C4-2B (cell line): ENCODE measurements at regions not wholly inside any gene's neighbourhood (a gene's known extent, or its start where the extent isn't known, plus 50 kb on each side); places are given as distances from the start of the nearest gene placed in this dataset.

ENCODE experiments used
- H3K27ac ChIP-seq: fragments of 450-650 bp; 2 replicates; pipeline ENCODE4 v1.5.1; 2017
- ZFX ChIP-seq: fragments of 450-650 bp; IDR thresholded peaks from 2 replicates; pipeline ENCODE4 v1.6.1; 2017
- TF ChIP-seq, protein P1 (sequence below): fragments of 450-650 bp; conservative IDR thresholded peaks from 2 replicates; pipeline ENCODE4 v1.5.1; 2017; ENCODE audit warnings: mild to moderate bottlenecking

DNA sequence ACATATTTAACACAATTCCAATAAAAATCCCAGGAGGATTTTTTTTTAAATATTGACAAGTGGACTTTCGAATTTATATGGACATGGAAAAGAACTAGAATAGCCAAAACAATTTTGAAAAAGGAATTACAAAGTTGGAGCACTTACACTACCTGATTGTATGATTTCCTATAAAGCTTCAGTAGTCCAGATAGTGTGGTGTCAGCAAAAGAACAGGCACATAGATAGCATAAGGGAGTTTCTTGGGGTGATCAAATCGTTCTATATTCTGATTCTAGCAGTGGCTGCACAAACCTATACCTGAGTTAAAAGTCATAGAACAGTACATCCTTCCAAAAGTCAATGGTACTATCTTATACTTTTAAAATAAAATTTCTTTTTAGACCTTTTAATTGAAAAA is 66.4 kb upstream of the CES5A start:
- no peak for TF ChIP-seq ZFX
- TF ChIP-seq, protein P1, sequence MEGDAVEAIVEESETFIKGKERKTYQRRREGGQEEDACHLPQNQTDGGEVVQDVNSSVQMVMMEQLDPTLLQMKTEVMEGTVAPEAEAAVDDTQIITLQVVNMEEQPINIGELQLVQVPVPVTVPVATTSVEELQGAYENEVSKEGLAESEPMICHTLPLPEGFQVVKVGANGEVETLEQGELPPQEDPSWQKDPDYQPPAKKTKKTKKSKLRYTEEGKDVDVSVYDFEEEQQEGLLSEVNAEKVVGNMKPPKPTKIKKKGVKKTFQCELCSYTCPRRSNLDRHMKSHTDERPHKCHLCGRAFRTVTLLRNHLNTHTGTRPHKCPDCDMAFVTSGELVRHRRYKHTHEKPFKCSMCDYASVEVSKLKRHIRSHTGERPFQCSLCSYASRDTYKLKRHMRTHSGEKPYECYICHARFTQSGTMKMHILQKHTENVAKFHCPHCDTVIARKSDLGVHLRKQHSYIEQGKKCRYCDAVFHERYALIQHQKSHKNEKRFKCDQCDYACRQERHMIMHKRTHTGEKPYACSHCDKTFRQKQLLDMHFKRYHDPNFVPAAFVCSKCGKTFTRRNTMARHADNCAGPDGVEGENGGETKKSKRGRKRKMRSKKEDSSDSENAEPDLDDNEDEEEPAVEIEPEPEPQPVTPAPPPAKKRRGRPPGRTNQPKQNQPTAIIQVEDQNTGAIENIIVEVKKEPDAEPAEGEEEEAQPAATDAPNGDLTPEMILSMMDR, result no peak
- no peak overlapping the region for H3K27ac ChIP-seq

DNA sequence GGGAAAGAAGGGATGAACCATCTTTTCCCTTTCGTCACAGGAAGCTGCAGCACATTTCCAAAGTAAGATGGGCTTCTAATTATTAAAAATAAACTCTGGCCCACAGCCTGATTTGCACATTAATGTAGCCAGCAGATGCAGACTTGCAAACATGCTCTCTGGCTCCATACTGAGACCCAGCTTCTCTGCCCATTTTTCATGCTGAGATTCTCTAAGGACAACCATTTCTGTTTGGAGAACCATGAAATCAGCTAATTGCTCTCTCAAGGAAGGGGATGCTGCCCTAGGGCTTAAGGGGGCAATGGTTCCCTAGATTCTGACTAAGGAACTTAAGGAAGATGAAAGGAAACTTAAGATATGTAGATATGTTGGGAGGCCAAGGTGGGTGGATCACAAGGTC is 63.0 kb upstream of the CES5A start:
- TF ChIP-seq, protein P1, result no peak
- TF ChIP-seq ZFX, result no peak

DNA sequence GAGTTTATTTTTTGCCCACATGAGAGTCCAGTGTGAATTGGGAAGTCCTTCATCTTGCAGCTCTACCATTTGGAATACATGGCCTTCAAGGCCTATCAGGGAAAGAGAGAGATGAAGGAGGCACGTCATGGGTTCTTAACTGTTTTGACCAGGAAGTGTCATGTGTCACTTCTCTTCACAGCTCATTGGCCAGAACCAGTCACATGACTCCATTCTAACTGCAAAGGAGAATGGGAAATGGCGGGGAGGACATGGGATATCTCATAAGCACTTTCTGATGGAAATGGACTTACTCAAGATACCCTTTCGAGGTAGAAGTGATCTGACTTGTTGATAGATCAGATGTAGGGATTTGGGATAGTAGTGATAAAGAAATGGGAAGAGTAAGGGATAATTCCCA is 57.9 kb upstream of the CES5A start:
- TF ChIP-seq, protein P1, result no peak
- TF ChIP-seq ZFX, result no peak
- no peak overlapping the region for H3K27ac ChIP-seq

More for the DNA sequence above, 63.0 kb upstream of the CES5A start:
- H3K27ac ChIP-seq, result no peak overlapping the region

DNA sequence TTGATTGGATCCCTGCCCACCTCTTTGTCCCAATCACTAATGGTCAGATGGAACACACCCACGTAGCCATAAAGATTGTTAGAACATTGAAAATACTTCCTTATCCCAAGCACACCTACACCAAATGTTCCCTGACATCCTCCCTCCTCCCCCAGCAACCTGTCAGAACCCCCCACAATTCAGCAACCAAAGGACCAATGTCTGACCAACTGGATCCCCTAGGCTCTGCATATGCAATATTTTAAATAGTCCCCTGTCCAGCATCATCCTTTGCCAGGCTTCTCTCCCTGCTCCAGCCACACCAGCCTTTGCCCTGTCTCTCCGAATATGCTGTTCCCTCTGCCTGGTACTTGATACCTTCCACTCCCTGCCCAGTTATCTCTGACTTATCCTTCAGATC is 54.9 kb upstream of the CES5A start:
- no peak overlapping the region for H3K27ac ChIP-seq
- TF ChIP-seq, protein P1, result no peak
- TF ChIP-seq ZFX, result no peak

DNA sequence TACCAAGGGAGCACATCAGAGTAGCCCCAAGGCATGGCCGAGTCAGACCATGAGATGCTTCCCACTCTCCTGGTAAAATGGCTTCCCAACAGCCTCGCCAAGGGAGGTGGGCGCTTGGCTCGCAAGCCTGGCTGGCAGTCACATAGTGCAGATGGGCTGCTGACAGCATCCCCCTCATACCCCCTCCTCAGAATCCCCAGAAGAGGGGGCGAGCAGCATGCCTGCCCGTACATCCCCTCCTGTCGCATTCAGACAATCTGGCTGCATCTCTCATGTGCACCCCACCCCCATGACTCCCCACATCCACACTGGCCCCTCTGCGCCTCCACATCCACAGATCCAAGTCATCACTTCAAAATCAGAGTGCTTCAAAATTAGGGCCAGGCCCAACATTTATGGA is 54.0 kb upstream of the CES5A start:
- H3K27ac ChIP-seq, result no peak overlapping the region
- no peak for TF ChIP-seq ZFX
- TF ChIP-seq, protein P1, result no peak

DNA sequence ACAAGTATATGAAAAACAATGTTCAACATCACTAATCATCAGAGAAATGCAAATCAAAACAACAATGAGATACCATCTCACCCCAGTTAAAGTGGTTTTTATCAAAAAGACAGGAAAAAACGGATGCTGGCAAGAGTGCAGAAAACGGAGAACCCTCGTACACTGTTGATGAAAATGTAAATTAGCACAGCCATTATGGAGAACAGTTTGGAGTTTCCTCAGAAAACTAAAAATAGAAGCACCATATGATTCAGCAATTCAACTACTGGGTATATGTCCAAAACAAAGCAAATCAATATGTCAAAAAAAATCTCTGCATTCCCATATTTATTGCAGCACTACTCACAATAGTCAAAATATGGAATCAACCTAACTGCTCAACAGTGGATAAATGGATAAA is 50.1 kb upstream of the CES5A start:
- TF ChIP-seq, protein P1, result no peak
- no peak for TF ChIP-seq ZFX

More for the DNA sequence above, 50.1 kb upstream of the CES5A start:
- no peak overlapping the region for H3K27ac ChIP-seq
